ENCODE measurements at regions not wholly inside any gene's neighbourhood (a gene's known extent, or its start where the extent isn't known, plus 50 kb on each side); places are given as distances from the start of the nearest gene placed in this dataset.

GRCh38 chr11:116595305-116595880, 177.4 kb downstream of the BUD13 start:
- no peaks in the 10 kb centered on the region for H3K36me3 Mint-ChIP-seq (ENCODE audit: low read depth)
- H3K9me3 Mint-ChIP-seq, result no peaks in the 10 kb centered on the region
- H3K27ac Mint-ChIP-seq, result no peak overlapping the region
- H3K4me3 Mint-ChIP-seq, result no peak overlapping the region
- no peaks in the 10 kb centered on the region for H3K4me1 Mint-ChIP-seq (ENCODE audit: low read depth)
- intact Hi-C loops (cut with micrococcal nuclease), result no loop called here
- H3K27me3 Mint-ChIP-seq, result peaks cover 4% of the 10 kb centered on the region

GRCh38 chr11:116590844-116591570, 181.8 kb downstream of the BUD13 start:
- Mint-ChIP-seq H3K4me1 (ENCODE audit: low read depth) (no peaks in the 10 kb centered on the region), H3K27me3 (peaks cover 4% of the 10 kb centered on the region), H3K27ac (no peak overlapping the region), H3K36me3 (ENCODE audit: low read depth) (no peaks in the 10 kb centered on the region), H3K9me3 (no peaks in the 10 kb centered on the region), H3K4me3 (no peak overlapping the region)
- intact Hi-C loops (cut with micrococcal nuclease), result no loop called here

GRCh38 chr11:116589402-116589801, 183.4 kb downstream of the BUD13 start:
- no peaks in the 10 kb centered on the region for H3K36me3 Mint-ChIP-seq (ENCODE audit: low read depth)
- intact Hi-C loops (cut with micrococcal nuclease), result no loop called here
- H3K4me1 Mint-ChIP-seq (ENCODE audit: low read depth), result no peaks in the 10 kb centered on the region
- H3K4me3 Mint-ChIP-seq, result no peak overlapping the region
- H3K27ac Mint-ChIP-seq, result no peak overlapping the region
- peaks cover 8% of the 10 kb centered on the region for H3K27me3 Mint-ChIP-seq
- H3K9me3 Mint-ChIP-seq, result no peaks in the 10 kb centered on the region

- H3K4me1 Mint-ChIP-seq (ENCODE audit: low read depth), result no peaks in the 10 kb centered on the region
- no peaks in the 10 kb centered on the region for H3K36me3 Mint-ChIP-seq (ENCODE audit: low read depth)
- no peaks in the 10 kb centered on the region for H3K9me3 Mint-ChIP-seq
- intact Hi-C loops (cut with micrococcal nuclease), result no loop called here
- no peak overlapping the region for H3K27ac Mint-ChIP-seq
- no peak overlapping the region for H3K4me3 Mint-ChIP-seq
- peaks cover 28% of the 10 kb centered on the region for H3K27me3 Mint-ChIP-seq
These were observed 186.4 kb downstream of the BUD13 start for GRCh38 chr11:116586392-116586791.

GRCh38 chr11:116582571-116582970, 190.2 kb downstream of the BUD13 start:
- no peak overlapping the region for H3K4me3 Mint-ChIP-seq
- no peaks in the 10 kb centered on the region for H3K36me3 Mint-ChIP-seq (ENCODE audit: low read depth)
- no peaks in the 10 kb centered on the region for H3K4me1 Mint-ChIP-seq (ENCODE audit: low read depth)
- H3K27ac Mint-ChIP-seq, result no peak overlapping the region
- H3K9me3 Mint-ChIP-seq, result no peaks in the 10 kb centered on the region
- peaks cover 61% of the 10 kb centered on the region for H3K27me3 Mint-ChIP-seq
- intact Hi-C loops (cut with micrococcal nuclease), result no loop called here

- Mint-ChIP-seq H3K4me1 (ENCODE audit: low read depth) (no peaks in the 10 kb centered on the region), H3K36me3 (ENCODE audit: low read depth) (no peaks in the 10 kb centered on the region), H3K9me3 (no peaks in the 10 kb centered on the region), H3K4me3 (no peak overlapping the region), H3K27ac (no peak overlapping the region), H3K27me3 (peaks cover 69% of the 10 kb centered on the region)
- intact Hi-C loops (cut with micrococcal nuclease), result no loop called here
These were observed 191.4 kb downstream of the BUD13 start for GRCh38 chr11:116581349-116581748.

- no peaks in the 10 kb centered on the region for H3K4me1 Mint-ChIP-seq (ENCODE audit: low read depth)
- intact Hi-C loops (cut with micrococcal nuclease), result no loop called here
- peaks cover 70% of the 10 kb centered on the region for H3K27me3 Mint-ChIP-seq
- H3K4me3 Mint-ChIP-seq, result no peak overlapping the region
- no peak overlapping the region for H3K27ac Mint-ChIP-seq
- no peaks in the 10 kb centered on the region for H3K9me3 Mint-ChIP-seq
- H3K36me3 Mint-ChIP-seq (ENCODE audit: low read depth), result no peaks in the 10 kb centered on the region
These were observed 192.0 kb downstream of the BUD13 start for GRCh38 chr11:116580799-116581198.

GRCh38 chr11:116579857-116580727, 192.7 kb downstream of the BUD13 start:
- H3K4me1 Mint-ChIP-seq (ENCODE audit: low read depth), result no peaks in the 10 kb centered on the region
- no peak overlapping the region for H3K4me3 Mint-ChIP-seq
- peaks cover 69% of the 10 kb centered on the region for H3K27me3 Mint-ChIP-seq
- no peaks in the 10 kb centered on the region for H3K36me3 Mint-ChIP-seq (ENCODE audit: low read depth)
- H3K27ac Mint-ChIP-seq, result no peak overlapping the region
- intact Hi-C loops (cut with micrococcal nuclease), result no loop called here
- no peaks in the 10 kb centered on the region for H3K9me3 Mint-ChIP-seq

GRCh38 chr11:116579031-116579653, 193.6 kb downstream of the BUD13 start:
- H3K36me3 Mint-ChIP-seq (ENCODE audit: low read depth), result no peaks in the 10 kb centered on the region
- no peak overlapping the region for H3K27ac Mint-ChIP-seq
- peaks cover 64% of the 10 kb centered on the region for H3K27me3 Mint-ChIP-seq
- no peaks in the 10 kb centered on the region for H3K4me1 Mint-ChIP-seq (ENCODE audit: low read depth)
- no peak overlapping the region for H3K4me3 Mint-ChIP-seq
- H3K9me3 Mint-ChIP-seq, result no peaks in the 10 kb centered on the region
- intact Hi-C loops (cut with micrococcal nuclease), result no loop called here

- H3K4me3 Mint-ChIP-seq, result no peak overlapping the region
- H3K9me3 Mint-ChIP-seq, result no peaks in the 10 kb centered on the region
- H3K4me1 Mint-ChIP-seq (ENCODE audit: low read depth), result no peaks in the 10 kb centered on the region
- H3K27me3 Mint-ChIP-seq, result peaks cover 59% of the 10 kb centered on the region
- H3K36me3 Mint-ChIP-seq (ENCODE audit: low read depth), result no peaks in the 10 kb centered on the region
- no peak overlapping the region for H3K27ac Mint-ChIP-seq
- intact Hi-C loops (cut with micrococcal nuclease), result no loop called here
These were observed 194.8 kb downstream of the BUD13 start for GRCh38 chr11:116577956-116578355.

GRCh38 chr11:116577273-116577672, 195.5 kb downstream of the BUD13 start:
- H3K4me1 Mint-ChIP-seq (ENCODE audit: low read depth), result no peaks in the 10 kb centered on the region
- H3K27me3 Mint-ChIP-seq, result peaks cover 53% of the 10 kb centered on the region
- no peak overlapping the region for H3K27ac Mint-ChIP-seq
- no peak overlapping the region for H3K4me3 Mint-ChIP-seq
- intact Hi-C loops (cut with micrococcal nuclease), result no loop called here
- H3K9me3 Mint-ChIP-seq, result no peaks in the 10 kb centered on the region
- H3K36me3 Mint-ChIP-seq (ENCODE audit: low read depth), result no peaks in the 10 kb centered on the region

GRCh38 chr11:116576526-116576925, 196.3 kb downstream of the BUD13 start:
- intact Hi-C loops (cut with micrococcal nuclease), result no loop called here
- H3K36me3 Mint-ChIP-seq (ENCODE audit: low read depth), result no peaks in the 10 kb centered on the region
- H3K9me3 Mint-ChIP-seq, result no peaks in the 10 kb centered on the region
- H3K4me3 Mint-ChIP-seq, result no peak overlapping the region
- no peak overlapping the region for H3K27ac Mint-ChIP-seq
- H3K4me1 Mint-ChIP-seq (ENCODE audit: low read depth), result no peaks in the 10 kb centered on the region
- peaks cover 46% of the 10 kb centered on the region for H3K27me3 Mint-ChIP-seq

- no peaks in the 10 kb centered on the region for H3K4me1 Mint-ChIP-seq (ENCODE audit: low read depth)
- no peaks in the 10 kb centered on the region for H3K36me3 Mint-ChIP-seq (ENCODE audit: low read depth)
- no peak overlapping the region for H3K27ac Mint-ChIP-seq
- no peaks in the 10 kb centered on the region for H3K9me3 Mint-ChIP-seq
- no peak overlapping the region for H3K4me3 Mint-ChIP-seq
- no peaks in the 10 kb centered on the region for H3K27me3 Mint-ChIP-seq
- intact Hi-C loops (cut with micrococcal nuclease), result no loop called here
These were observed 205.0 kb downstream of the BUD13 start for GRCh38 chr11:116567721-116568242.

GRCh38 chr11:116563712-116564047, 209.1 kb downstream of the BUD13 start:
- H3K4me1 Mint-ChIP-seq (ENCODE audit: low read depth), result no peaks in the 10 kb centered on the region
- H3K4me3 Mint-ChIP-seq, result no peak overlapping the region
- intact Hi-C loops (cut with micrococcal nuclease), result no loop called here
- no peaks in the 10 kb centered on the region for H3K36me3 Mint-ChIP-seq (ENCODE audit: low read depth)
- no peaks in the 10 kb centered on the region for H3K9me3 Mint-ChIP-seq
- no peak overlapping the region for H3K27ac Mint-ChIP-seq
- H3K27me3 Mint-ChIP-seq, result no peaks in the 10 kb centered on the region
